Stimulated activated memory B cell treated with anti-CD40 and anti-IgM and Interleukin-4, amounts not matched to agents 10 μg/mL and 1 μg/mL and 100 μg/mL, for 72 hours (primary cell): ENCODE measurements at regions not wholly inside any gene's neighbourhood (a gene's known extent, or its start where the extent isn't known, plus 50 kb on each side); places are given as distances from the start of the nearest gene placed in this dataset.
"Not testable (repeated sequence)": the region's sequence is repeated elsewhere in the genome, so short reads cannot be mapped to it uniquely, and the experiment has no call there.

Experiments
- ATAC-seq: fragments of 150-1000 bp; cut with Tn5 transposase; 2 replicates; pipeline ENCODE4 v1.10.0; 2021
- H3K27ac Mint-ChIP-seq: one replicate; pipeline ENCODE4 v1.8.0; 2022; ENCODE audit warnings: mild to moderate bottlenecking, mixed read lengths
- H3K27me3 Mint-ChIP-seq: one replicate; pipeline ENCODE4 v1.8.0; 2022; ENCODE audit warnings: mixed read lengths
- H3K36me3 Mint-ChIP-seq: one replicate; pipeline ENCODE4 v1.8.0; 2022; ENCODE audit warnings: mixed read lengths
- H3K4me1 Mint-ChIP-seq: one replicate; pipeline ENCODE4 v1.8.0; 2022; ENCODE audit warnings: mixed read lengths
- H3K4me3 Mint-ChIP-seq: one replicate; pipeline ENCODE4 v1.8.0; 2022; ENCODE audit warnings: mild to moderate bottlenecking, moderate library complexity, mixed read lengths
- H3K9me3 Mint-ChIP-seq: one replicate; pipeline ENCODE4 v1.8.0; 2022; ENCODE audit warnings: mixed read lengths

DNA sequence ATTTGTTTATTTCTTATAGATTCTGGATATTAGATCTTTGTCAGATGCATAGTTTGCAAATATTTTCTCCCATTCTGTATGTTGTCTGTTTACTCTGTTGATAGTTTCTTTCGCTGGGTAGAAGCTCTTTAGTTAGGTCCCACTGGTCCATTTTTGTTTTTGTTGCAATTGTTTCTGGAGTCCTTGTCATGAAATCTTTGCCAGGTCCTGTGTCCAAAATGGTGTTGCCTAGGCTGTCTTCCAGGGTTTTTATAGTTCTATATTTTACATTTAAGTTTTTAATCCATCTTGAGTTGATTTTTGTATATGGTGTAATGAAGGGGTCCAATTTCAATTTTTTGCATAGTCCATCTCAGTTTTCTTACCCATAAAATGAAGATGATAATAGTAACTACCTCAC is 173.9 kb upstream of the NT5E start:
- H3K4me1 Mint-ChIP-seq, H3K4me3 Mint-ChIP-seq, H3K36me3 Mint-ChIP-seq, H3K27ac Mint-ChIP-seq, H3K27me3 Mint-ChIP-seq, ATAC-seq: not testable (repeated sequence)
- H3K9me3 Mint-ChIP-seq, result peaks cover 10% of the 10 kb centered on the region

DNA sequence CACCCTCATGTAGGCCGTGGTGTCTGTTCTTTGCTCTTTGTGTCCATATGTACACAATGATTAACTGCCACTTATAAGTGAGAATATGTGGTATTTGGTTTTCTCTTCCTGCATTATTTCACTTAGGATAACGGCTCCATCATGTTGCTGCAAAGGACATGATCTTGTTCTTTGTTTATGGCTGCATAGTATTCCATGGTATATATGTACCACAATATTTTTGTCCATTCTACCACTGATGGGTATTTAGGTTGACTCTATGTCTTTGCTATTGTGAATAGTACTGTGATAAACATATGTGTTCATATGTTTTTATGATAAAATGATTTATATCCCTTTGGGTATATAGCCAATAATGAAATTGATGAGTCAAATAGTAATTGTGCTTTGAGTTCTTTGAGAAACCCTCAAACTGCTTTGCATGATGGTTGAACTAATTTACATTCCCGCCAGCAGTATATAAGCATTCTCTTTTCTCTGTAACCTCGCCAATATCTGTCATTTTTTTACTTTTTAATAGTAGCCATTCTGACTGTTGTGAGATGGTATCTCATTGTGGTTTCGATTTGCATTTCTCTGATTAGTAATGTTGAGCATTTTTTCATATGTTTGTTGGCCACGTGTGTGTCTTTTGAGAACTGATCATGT is 174.4 kb upstream of the NT5E start:
- no peaks in the 10 kb centered on the region for H3K36me3 Mint-ChIP-seq
- no peak overlapping the region for H3K4me3 Mint-ChIP-seq
- peaks cover 10% of the 10 kb centered on the region for H3K9me3 Mint-ChIP-seq
- no peaks in the 10 kb centered on the region for H3K4me1 Mint-ChIP-seq
- no peak for ATAC-seq
- no peak overlapping the region for H3K27ac Mint-ChIP-seq
- no peaks in the 10 kb centered on the region for H3K27me3 Mint-ChIP-seq

DNA sequence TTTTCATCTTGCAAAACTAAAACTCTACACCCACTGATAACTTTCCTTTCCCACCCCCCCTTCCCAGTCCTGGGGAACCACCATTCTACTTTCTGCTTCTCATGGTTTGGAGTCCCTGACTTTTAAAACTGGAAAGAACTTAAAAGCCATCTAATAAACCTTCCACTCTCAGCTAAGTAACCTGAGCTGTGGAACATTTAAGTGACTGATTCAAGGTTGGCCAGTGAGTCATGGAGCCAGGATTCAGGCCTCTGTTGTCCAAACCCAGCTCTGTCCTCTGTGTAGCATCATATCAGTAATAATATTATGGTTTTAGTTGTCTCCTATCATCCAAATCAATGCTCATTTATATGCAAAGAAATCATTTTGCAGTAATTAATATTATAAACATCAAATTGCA is 176.0 kb upstream of the NT5E start:
- Mint-ChIP-seq H3K9me3 (peaks cover 10% of the 10 kb centered on the region), H3K4me3 (no peak overlapping the region), H3K27ac (no peak overlapping the region), H3K4me1 (no peaks in the 10 kb centered on the region), H3K27me3 (no peaks in the 10 kb centered on the region), H3K36me3 (no peaks in the 10 kb centered on the region)
- ATAC-seq, result no peak

DNA sequence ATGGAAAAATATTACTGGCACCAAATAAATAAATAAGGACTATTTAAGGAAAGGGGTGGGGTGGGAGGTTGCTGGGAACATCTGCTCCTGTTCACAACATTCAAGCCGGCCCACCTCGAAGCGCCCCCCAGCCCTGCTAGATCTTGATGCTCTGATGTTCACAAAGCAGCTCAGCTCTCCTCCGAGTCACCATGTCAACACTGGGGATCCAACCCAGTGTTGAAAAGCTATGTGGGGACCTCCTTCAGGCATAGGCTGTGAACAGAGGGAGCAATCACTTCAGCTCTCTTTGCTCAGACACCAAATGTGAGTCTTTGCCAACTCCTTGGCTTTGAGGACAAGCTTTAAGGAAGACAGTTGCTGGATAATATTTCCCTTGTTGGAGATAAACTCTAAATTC is 176.8 kb upstream of the NT5E start:
- peaks cover 10% of the 10 kb centered on the region for H3K9me3 Mint-ChIP-seq
- H3K4me1 Mint-ChIP-seq, result no peaks in the 10 kb centered on the region
- no peaks in the 10 kb centered on the region for H3K27me3 Mint-ChIP-seq
- H3K27ac Mint-ChIP-seq, result no peak overlapping the region
- no peaks in the 10 kb centered on the region for H3K36me3 Mint-ChIP-seq
- no peak overlapping the region for H3K4me3 Mint-ChIP-seq
- peak; percentile 39 for ATAC-seq

DNA sequence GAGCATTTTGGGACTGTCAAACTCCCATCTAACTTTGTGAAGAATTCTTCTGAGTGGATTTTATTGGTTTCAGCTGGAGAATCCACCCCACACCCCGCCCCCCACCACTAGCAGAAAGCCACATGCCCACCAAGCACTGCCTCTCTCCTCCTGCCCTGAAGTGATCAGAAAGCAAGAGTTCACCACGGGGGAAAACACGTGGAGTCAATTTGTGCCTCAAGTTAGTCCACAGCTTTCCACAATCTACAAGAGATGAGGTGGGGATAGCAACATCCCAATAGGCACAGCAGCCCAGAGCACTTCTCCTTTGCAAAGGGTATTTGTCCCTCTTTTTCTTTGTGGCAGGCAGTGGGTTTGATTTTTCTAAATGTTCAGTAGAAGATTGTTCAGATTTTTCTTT is 177.3 kb upstream of the NT5E start:
- no peak for ATAC-seq
- no peaks in the 10 kb centered on the region for H3K36me3 Mint-ChIP-seq
- no peak overlapping the region for H3K4me3 Mint-ChIP-seq
- H3K4me1 Mint-ChIP-seq, result no peaks in the 10 kb centered on the region
- H3K27me3 Mint-ChIP-seq, result no peaks in the 10 kb centered on the region
- no peak overlapping the region for H3K27ac Mint-ChIP-seq
- H3K9me3 Mint-ChIP-seq, result peaks cover 10% of the 10 kb centered on the region

DNA sequence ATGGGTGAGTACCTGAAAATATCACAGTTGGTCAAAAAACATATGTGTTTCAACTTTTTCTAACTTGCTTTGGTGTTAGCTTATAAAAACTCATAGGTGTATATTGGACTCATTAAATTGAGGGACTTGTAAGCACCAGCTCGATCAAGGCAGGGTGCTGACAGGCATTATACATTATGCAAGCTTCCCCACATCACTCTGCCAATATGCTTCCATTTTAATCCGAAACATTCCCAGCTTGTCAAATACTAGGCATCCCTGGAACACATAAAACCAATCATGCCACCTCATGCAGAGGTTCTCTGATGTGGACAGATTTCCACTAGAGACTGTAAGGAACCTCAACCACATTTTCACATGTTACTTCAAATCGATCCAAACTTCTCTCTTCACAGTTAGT is 187.3 kb upstream of the NT5E start:
- peaks cover 6% of the 10 kb centered on the region for H3K9me3 Mint-ChIP-seq
- no peak overlapping the region for H3K27ac Mint-ChIP-seq
- H3K4me3 Mint-ChIP-seq, result no peak overlapping the region
- H3K27me3 Mint-ChIP-seq, result no peaks in the 10 kb centered on the region
- H3K4me1 Mint-ChIP-seq, result no peaks in the 10 kb centered on the region
- H3K36me3 Mint-ChIP-seq, result no peaks in the 10 kb centered on the region
- no peak for ATAC-seq

DNA sequence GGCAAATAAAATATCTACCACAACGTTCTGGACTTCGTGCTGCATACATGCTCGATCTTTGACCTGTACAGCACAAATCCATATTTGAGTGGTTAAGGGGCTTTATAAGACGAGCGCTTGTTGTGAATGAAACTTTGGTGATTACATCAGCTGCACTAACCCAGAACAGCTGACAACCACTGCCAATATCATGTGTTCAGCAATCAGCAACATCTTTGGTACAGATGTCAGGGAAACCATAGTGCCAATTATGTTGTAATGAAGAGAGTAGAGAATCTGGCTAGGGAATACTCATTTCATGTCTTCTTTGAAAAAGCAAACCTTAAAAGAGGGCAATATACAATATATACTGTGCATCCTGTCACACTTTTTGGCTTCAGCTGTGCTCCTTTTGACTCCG is 188.6 kb upstream of the NT5E start:
- no peaks in the 10 kb centered on the region for H3K36me3 Mint-ChIP-seq
- H3K4me1 Mint-ChIP-seq, result no peaks in the 10 kb centered on the region

DNA sequence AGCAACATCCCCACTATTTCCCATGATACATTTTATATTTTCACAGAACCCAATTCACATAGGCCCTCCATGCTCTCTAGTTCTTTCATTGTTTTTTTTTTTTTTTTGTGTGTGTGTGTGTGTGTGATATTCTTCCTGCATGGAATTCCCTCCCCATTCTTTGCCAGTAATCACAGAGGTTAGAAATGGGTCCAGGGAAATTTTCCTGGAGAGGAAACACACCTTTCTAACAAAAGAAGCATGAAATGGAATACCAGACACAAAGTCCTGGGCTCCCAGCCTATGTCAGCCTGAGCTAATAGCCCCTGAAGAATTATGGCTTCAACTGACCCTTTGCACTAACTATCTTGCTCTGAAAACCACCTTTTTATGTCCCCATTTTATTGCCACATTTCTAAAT is 194.2 kb upstream of the NT5E start:
- Mint-ChIP-seq H3K4me1 (no peaks in the 10 kb centered on the region), H3K4me3 (no peak overlapping the region), H3K27me3 (peaks cover 10% of the 10 kb centered on the region), H3K9me3 (peaks cover 9% of the 10 kb centered on the region), H3K27ac (no peak overlapping the region), H3K36me3 (no peaks in the 10 kb centered on the region)
- ATAC-seq, result no peak

More for the DNA sequence above, 188.6 kb upstream of the NT5E start:
- H3K9me3 Mint-ChIP-seq, result peaks cover 6% of the 10 kb centered on the region
- H3K27ac Mint-ChIP-seq, result no peak overlapping the region
- no peak for ATAC-seq
- H3K4me3 Mint-ChIP-seq, result no peak overlapping the region
- H3K27me3 Mint-ChIP-seq, result no peaks in the 10 kb centered on the region

DNA sequence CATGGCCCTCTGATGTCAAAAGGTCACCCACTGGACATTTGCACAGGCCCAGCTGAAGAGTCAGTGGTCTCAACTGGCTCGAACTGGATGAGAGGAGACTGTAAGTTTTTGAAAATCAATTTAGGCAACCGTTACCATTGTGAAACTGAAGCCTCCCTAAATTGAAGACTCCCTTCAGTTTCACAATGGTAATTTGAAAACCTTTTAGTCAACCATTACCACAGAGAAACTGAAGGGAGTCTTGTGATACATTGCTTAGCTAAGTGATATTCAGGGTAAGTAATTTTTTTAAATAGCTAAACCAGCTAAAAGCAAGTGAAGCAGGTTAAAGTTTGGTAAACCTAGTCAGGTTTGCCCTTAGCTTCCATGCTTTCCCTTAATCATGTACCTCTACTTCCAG is 197.3 kb upstream of the NT5E start:
- H3K27me3 Mint-ChIP-seq, result peaks cover 10% of the 10 kb centered on the region
- no peak overlapping the region for H3K27ac Mint-ChIP-seq
- ATAC-seq, result no peak
- H3K4me3 Mint-ChIP-seq, result no peak overlapping the region
- no peaks in the 10 kb centered on the region for H3K36me3 Mint-ChIP-seq
- H3K4me1 Mint-ChIP-seq, result no peaks in the 10 kb centered on the region
- peaks cover 12% of the 10 kb centered on the region for H3K9me3 Mint-ChIP-seq

DNA sequence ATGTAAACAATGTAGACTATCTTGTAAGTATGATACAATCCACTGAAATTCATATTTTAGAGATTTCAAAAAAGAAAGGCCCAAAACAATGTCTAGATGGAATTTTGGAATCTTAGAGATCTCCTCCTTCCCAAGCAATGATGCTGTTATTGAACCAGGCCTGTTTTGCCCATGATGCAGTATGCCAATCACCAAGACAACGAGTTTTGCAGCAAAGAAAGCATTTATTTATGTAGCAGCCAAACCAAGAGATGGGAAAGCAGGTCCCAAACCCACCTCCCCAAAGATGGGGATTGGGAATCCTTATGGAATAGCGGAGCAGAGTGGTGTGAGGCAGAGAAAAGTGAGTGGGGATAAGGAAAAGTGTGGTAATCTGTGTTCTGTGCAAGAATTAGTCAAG is 197.8 kb upstream of the NT5E start:
- Mint-ChIP-seq H3K4me1 (no peaks in the 10 kb centered on the region), H3K36me3 (no peaks in the 10 kb centered on the region), H3K4me3 (no peak overlapping the region), H3K9me3 (peaks cover 12% of the 10 kb centered on the region), H3K27me3 (peaks cover 10% of the 10 kb centered on the region), H3K27ac (no peak overlapping the region)
- no peak for ATAC-seq

DNA sequence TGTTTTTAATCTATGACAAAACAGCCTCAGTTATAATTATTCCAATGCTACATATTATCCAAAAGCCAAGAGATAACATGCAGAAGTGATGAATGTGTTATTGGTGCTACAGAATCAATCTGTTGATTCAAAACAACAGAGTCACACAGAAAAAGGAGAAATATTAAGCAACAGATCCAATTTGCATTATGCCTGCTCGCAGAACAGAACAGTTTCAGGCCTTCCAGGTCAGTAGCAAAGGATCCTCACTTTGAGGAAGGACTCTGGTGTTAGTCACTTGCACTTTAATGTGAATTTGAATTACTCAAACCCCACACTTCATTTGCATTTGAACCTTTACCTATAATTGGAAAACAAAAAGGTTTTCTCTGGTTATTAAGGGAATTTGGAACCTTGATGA is 198.6 kb upstream of the NT5E start:
- peaks cover 15% of the 10 kb centered on the region for H3K9me3 Mint-ChIP-seq
- peaks cover 10% of the 10 kb centered on the region for H3K27me3 Mint-ChIP-seq
- no peaks in the 10 kb centered on the region for H3K36me3 Mint-ChIP-seq
- no peak overlapping the region for H3K27ac Mint-ChIP-seq
- no peaks in the 10 kb centered on the region for H3K4me1 Mint-ChIP-seq
- H3K4me3 Mint-ChIP-seq, result no peak overlapping the region
- ATAC-seq, result no peak

DNA sequence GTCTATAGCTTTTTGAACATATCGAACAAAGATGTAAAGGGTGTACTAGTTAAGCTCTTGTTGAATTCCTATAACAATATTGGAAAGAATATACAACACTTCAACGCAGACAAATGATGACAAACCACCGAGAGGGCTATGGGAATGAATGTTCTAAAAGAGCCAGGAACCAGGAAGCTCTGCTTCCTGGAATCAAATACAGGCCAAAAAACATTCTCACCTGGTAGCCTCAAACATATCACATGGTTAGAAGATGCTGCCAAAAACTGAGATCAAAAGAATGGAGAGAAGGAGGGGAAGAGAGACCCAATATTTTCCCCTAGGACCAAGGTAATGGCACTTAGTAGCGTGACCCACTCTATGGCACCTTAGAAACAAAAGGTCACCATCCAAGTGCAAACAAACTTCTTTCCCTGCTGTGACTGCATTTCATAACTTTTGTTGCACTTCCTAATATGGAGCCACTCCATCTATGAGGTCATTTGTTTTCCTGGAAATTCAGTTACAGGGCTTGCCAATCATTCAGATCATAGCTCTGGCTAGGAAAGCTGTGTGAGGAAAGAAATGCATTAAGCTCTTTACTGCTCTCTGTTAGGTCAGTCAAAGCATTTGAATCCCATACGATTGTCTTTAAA is 199.2 kb upstream of the NT5E start:
- Mint-ChIP-seq H3K9me3 (peaks cover 15% of the 10 kb centered on the region), H3K27me3 (peaks cover 10% of the 10 kb centered on the region), H3K4me1 (no peaks in the 10 kb centered on the region), H3K27ac (no peak overlapping the region), H3K36me3 (no peaks in the 10 kb centered on the region), H3K4me3 (no peak overlapping the region)
- ATAC-seq, result no peak

DNA sequence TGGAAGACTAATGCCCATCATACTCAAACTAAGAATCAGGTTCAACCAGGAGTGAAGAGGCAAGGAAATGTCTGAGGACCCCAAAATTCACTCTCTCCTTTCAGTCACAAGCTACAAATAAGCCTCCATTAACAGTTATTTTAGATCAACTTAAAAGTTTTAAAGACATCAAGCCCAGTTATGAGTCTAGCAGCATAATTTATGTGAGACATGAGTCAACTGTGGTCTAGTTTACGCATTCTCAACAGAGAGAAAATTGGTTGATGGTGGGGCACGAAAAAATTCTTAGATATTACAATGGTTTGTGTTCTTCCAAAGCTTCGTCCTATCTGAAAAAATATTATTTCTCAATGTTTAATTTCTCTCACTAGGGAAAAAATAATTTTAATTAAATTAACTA is 204.9 kb upstream of the NT5E start:
- no peaks in the 10 kb centered on the region for H3K27me3 Mint-ChIP-seq
- H3K4me1 Mint-ChIP-seq, result no peaks in the 10 kb centered on the region
- ATAC-seq, result no peak
- H3K36me3 Mint-ChIP-seq, result no peaks in the 10 kb centered on the region
- H3K9me3 Mint-ChIP-seq, result peaks cover 6% of the 10 kb centered on the region
- H3K27ac Mint-ChIP-seq, result no peak overlapping the region
- H3K4me3 Mint-ChIP-seq, result no peak overlapping the region

DNA sequence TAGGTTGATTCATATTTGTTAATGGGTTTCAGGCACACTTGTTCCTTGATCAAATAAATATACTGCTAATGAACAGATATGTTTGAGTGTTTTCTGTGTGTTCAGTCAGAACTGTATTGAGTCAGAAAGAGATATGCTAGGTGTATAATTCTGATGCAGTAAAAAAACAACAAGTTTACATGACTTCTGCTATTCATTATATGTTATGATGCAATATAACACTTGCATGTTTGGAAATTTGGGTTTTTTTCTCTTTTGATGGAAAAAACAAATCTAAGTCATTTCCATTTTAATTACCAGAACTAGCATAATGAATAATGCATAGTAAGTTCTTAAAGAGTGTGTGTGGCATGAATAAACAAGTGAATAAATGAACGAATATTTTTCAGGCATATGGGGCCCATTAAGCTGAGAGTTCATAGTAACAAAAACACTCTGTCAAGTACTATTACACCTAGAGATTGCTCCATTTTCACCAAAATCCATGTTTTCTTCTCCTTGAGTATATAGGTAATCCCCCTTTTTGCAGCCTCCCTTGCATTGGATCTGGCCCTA is 208.3 kb upstream of the NT5E start:
- H3K4me1 Mint-ChIP-seq, result no peaks in the 10 kb centered on the region
- H3K36me3 Mint-ChIP-seq, result no peaks in the 10 kb centered on the region
- no peak for ATAC-seq
- no peak overlapping the region for H3K27ac Mint-ChIP-seq
- H3K27me3 Mint-ChIP-seq, result no peaks in the 10 kb centered on the region
- no peak overlapping the region for H3K4me3 Mint-ChIP-seq
- H3K9me3 Mint-ChIP-seq, result no peaks in the 10 kb centered on the region

DNA sequence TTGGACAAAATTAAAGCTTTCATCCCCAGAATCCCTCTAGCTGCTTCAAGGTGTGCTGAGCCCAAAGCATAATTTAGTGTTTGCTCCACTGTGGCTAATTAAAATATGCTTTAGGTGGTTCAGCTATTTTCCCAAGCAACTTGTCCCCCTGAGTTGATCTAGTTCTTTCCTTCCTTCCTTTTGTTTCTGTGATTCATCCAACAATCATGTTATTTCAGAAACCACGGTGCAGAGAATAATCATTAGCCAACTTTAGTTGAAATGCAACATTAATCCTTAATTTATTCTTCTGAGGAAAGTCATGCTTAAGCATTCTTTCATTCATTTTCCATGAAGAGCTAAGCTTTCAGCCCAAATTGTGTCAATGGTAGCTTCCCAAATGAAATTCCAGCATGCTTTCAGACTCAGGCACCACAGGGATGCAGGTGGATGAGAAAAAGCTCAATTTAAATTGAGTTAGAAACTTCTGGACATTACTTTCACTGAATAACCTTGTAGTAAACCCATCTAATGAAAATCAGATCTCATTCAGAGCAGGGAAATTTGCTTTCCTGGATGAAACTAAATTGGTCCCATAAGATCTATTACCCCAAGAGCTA is 209.0 kb upstream of the NT5E start:
- ATAC-seq, result no peak
- H3K36me3 Mint-ChIP-seq, result no peaks in the 10 kb centered on the region
- H3K4me1 Mint-ChIP-seq, result no peaks in the 10 kb centered on the region
- no peaks in the 10 kb centered on the region for H3K27me3 Mint-ChIP-seq
- no peaks in the 10 kb centered on the region for H3K9me3 Mint-ChIP-seq
- no peak overlapping the region for H3K27ac Mint-ChIP-seq
- H3K4me3 Mint-ChIP-seq, result no peak overlapping the region

DNA sequence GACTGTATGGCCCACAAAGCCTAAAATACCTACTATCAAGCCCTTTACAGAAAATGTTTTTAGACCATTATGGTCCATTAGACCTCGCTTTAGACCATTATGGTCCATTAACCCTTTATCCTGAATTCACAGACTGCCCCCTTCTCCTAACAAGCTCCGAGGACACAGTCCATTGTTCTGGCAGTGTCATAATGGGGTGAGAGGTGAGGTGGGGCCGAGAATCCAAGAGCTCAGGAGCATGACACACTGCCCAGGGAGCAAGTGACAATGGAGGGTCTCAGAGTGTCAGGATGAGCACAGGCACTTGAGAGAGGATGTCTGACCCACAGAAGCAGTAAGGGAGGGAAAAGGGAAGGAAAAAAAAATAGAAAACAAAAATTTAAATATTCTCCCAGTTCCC is 212.4 kb upstream of the NT5E start:
- no peaks in the 10 kb centered on the region for H3K27me3 Mint-ChIP-seq
- no peaks in the 10 kb centered on the region for H3K9me3 Mint-ChIP-seq
- no peak overlapping the region for H3K4me3 Mint-ChIP-seq
- no peak for ATAC-seq
- H3K27ac Mint-ChIP-seq, result no peak overlapping the region
- H3K36me3 Mint-ChIP-seq, result no peaks in the 10 kb centered on the region
- H3K4me1 Mint-ChIP-seq, result no peaks in the 10 kb centered on the region
